Colonic mucosa (tissue), 4 donors: ENCODE measurements at regions not wholly inside any gene's neighbourhood (a gene's known extent, or its start where the extent isn't known, plus 50 kb on each side); places are given as distances from the start of the nearest gene placed in this dataset.

ENCODE experiments used
- DNase-seq: peaks from one replicate; pipeline ENCODE4 v3.0.0-alpha.2; 2020
- H3K27ac ChIP-seq: fragments of 200-600 bp; one replicate; pipeline ENCODE4 v1.8.0; 2021
- H3K27me3 ChIP-seq: fragments of 200-600 bp; one replicate; pipeline ENCODE4 v1.8.0; 2021
- H3K36me3 ChIP-seq: fragments of 200-600 bp; one replicate; pipeline ENCODE4 v1.8.0; 2021
- H3K4me1 ChIP-seq: fragments of 200-600 bp; one replicate; pipeline ENCODE4 v1.8.0; 2021; ENCODE audit warnings: mild to moderate bottlenecking
- H3K4me3 ChIP-seq: fragments of 200-600 bp; one replicate; pipeline ENCODE4 v1.8.0; 2021
- H3K9ac ChIP-seq, 2 donors: one replicate each; pipeline ENCODE4 v1.7.0; 2013; ENCODE audit warnings: control low read depth in 2 of 2, low read depth in 2 of 2, low read length in 2 of 2
- H3K9me3 ChIP-seq: fragments of 200-600 bp; one replicate; pipeline ENCODE4 v1.8.0; 2021
- intact Hi-C: fragments of 100-400 bp; cut with DNase I; formaldehyde crosslinking; loops from one replicate; pipeline ENCODE4 v1.14.1; 2022
- TF ChIP-seq, protein P1 (sequence below): fragments of 200-600 bp; IDR thresholded peaks from one replicate; pipeline ENCODE4 v1.8.0; 2022; ENCODE audit warnings: antibody characterized with exemption, mild to moderate bottlenecking
- donor health status: healthy.
- donor health status: DM: no; HTN: no; CAD: no.
- donor health status: DM: no; HTN: no; CAD: no.

- Histone ChIP-seq H3K9ac (no peak overlapping the region), H3K36me3 (no peaks in the 10 kb centered on the region), H3K27ac (no peak overlapping the region), H3K27me3 (no peaks in the 10 kb centered on the region), H3K9me3 (no peaks in the 10 kb centered on the region), H3K4me3 (no peak overlapping the region), H3K4me1 (no peaks in the 10 kb centered on the region)
- no peak for DNase-seq
- TF ChIP-seq, protein P1, sequence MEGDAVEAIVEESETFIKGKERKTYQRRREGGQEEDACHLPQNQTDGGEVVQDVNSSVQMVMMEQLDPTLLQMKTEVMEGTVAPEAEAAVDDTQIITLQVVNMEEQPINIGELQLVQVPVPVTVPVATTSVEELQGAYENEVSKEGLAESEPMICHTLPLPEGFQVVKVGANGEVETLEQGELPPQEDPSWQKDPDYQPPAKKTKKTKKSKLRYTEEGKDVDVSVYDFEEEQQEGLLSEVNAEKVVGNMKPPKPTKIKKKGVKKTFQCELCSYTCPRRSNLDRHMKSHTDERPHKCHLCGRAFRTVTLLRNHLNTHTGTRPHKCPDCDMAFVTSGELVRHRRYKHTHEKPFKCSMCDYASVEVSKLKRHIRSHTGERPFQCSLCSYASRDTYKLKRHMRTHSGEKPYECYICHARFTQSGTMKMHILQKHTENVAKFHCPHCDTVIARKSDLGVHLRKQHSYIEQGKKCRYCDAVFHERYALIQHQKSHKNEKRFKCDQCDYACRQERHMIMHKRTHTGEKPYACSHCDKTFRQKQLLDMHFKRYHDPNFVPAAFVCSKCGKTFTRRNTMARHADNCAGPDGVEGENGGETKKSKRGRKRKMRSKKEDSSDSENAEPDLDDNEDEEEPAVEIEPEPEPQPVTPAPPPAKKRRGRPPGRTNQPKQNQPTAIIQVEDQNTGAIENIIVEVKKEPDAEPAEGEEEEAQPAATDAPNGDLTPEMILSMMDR: no peak
- intact Hi-C loops: no loop called here
Observed at GRCh38 chr4:11019451-11020240, 335.1 kb upstream of the CLNK start.

DNA sequence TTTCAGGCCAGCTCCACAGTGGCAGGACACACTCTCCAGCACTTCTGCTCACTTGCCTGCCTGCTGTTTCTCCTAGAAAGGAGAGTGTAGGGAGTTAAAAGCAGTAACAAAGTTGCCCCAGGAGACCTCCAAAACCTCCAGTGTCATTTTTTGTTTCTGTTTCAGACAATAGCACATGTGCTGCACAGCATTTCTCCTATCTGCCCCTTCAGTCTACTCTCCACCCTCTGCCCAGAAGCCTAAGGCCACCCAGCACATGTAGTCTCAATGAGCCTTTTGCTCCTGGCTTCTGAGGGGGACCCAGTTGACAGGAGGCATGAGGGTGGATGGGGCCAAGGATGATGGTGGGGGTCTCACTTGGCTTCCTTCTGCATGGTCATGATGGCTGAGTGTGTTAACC lies 329.6 kb upstream of the CLNK start:
- Histone ChIP-seq H3K4me3 (no peak overlapping the region), H3K36me3 (no peaks in the 10 kb centered on the region), H3K9me3 (no peaks in the 10 kb centered on the region), H3K4me1 (no peaks in the 10 kb centered on the region), H3K27me3 (no peaks in the 10 kb centered on the region), H3K27ac (no peak overlapping the region), H3K9ac (no peak overlapping the region)
- intact Hi-C loops: no loop called here
- TF ChIP-seq, protein P1: no peak
- no peak for DNase-seq

DNA sequence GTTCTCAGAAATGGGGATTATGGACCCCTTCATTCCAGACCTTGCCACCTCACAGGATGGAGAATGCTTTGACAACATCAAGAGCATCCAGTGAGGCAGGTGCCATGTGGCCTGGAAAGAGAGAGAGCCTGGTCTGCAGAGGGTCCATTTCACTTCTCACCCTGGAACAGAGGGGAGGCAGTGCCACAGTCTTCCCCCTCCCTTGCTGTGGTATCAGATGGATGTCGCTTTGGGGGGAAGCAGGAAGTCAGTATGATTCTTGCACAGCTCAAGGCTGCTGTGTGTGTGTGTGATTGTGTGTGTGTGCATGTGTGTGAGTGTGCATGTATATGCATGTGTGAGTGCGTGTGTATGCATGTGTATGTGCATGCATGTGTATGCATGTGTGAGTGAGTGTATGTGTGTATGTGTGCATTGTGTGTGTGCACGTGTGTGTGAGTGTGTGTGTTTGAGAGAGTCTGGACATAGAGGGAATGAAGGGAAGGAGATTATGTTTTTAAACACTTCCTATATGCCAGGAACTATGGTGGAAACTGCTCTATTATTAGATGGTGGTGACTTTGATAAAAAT lies 328.6 kb upstream of the CLNK start:
- TF ChIP-seq, protein P1: no peak
- DNase-seq: no peak
- Histone ChIP-seq H3K9me3 (no peaks in the 10 kb centered on the region), H3K27ac (no peak overlapping the region), H3K4me3 (no peak overlapping the region), H3K36me3 (no peaks in the 10 kb centered on the region), H3K9ac (no peak overlapping the region), H3K4me1 (no peaks in the 10 kb centered on the region), H3K27me3 (no peaks in the 10 kb centered on the region)
- intact Hi-C loops: no loop called here

- no peak overlapping the region for H3K4me3 ChIP-seq
- intact Hi-C loops: no loop called here
Observed at GRCh38 chr4:11011249-11011648, 326.7 kb upstream of the CLNK start.

DNA sequence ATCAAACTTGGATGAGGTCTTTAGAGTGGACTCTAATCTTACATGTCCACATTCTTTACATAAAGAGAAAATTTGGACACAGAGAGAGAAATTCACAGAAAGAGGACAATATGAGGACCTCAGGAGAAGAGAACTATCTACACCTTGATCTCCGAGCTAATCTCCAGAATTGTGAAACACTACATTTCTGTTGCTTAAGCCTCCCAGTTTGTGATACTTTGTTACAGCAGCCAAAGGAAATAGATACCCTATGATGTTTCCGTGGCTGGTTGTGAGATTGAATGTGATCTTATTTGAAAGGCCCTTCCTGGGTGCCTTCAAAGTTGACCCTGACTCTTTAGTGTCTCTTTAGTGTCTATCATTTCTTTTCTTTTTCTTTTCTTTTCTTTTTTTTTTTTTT lies 326.1 kb upstream of the CLNK start:
- TF ChIP-seq, protein P1: no peak
- no peak for DNase-seq
- Histone ChIP-seq H3K9me3 (no peaks in the 10 kb centered on the region), H3K9ac (no peak overlapping the region), H3K36me3 (no peaks in the 10 kb centered on the region), H3K4me1 (no peaks in the 10 kb centered on the region), H3K27ac (no peak overlapping the region), H3K4me3 (no peak overlapping the region), H3K27me3 (no peaks in the 10 kb centered on the region)
- intact Hi-C loops: no loop called here

More at GRCh38 chr4:11011249-11011648, 326.7 kb upstream of the CLNK start:
- Histone ChIP-seq H3K9me3 (no peaks in the 10 kb centered on the region), H3K27me3 (no peaks in the 10 kb centered on the region), H3K27ac (no peak overlapping the region), H3K9ac (no peak overlapping the region), H3K4me1 (no peaks in the 10 kb centered on the region), H3K36me3 (no peaks in the 10 kb centered on the region)
- DNase-seq: no peak
- TF ChIP-seq, protein P1: no peak
